HG03139 (cell line): ENCODE measurements at regions not wholly inside any gene's neighbourhood (a gene's known extent, or its start where the extent isn't known, plus 50 kb on each side); places are given as distances from the start of the nearest gene placed in this dataset.

Source experiments
- ATAC-seq: cut with Tn5 transposase; IDR thresholded peaks from one replicate; pipeline ENCODE4 v1.9.1; 2021; ENCODE audit not compliant: unreplicated experiment

DNA sequence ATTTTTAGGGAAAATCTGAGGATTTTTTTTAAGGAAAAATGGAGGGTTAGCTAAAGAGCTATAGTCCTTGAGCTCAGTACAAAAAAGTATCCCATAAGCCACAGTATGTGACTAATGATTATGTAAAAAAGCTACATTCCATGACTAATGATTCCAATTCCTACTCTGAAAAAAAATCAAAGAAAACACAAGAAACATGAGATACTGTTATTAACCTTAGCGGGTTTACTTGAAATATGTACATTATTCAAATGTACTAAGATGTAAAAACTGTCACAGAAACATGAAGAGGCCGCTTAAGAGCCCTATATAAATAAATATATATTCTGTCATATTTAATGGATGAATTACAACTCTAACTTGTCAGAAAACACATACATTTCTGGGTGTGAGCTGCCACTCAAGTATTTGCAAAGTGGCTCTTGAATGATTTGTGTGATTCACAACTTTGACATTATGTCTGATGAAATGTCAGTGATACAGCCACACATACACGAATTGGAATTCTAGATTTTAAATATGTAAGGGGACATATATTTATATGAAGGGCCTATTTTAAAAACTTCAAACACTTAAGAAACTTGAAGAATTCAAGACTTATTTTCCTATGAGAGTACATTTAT, 518.7 kb upstream of the SUCLG2 start:
- ATAC-seq = no peak

DNA sequence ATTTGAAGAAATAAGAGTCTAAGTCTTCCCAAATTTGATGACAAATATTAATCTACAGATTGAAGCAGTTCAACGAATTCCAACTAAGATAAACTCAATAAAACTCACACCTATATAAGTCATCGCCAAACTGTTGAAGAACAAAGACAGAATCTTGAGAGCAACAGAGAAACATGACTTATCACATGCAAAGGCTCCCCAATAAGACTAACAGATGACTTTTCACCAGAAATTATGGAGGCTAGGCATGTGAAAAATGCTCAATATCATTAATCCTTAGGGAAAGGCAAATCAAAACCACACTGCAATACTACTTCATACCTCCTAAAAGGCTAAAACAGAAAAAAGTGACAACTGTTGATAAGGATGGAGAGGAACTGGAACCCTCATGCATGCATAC, 517.6 kb upstream of the SUCLG2 start:
- ATAC-seq = no peak

DNA sequence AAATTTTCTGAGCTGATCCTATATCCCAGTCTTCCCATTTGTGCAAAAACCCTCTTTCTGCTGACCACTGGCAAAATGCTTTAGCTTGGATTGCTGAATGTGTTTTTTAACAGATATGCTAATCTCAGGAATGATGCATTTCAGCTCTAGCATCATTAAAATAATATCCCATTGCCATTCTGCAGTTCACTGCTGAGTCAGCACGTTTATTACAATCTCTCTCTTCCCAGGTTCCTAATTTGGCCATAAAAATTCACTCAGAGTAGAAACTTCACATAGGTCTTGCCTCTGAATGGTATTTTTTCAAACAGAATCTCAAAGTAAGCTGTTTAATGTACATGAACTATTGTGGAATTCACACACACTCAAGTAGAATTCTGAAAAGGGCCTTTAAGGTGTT, 509.6 kb upstream of the SUCLG2 start:
- ATAC-seq = no peak

DNA sequence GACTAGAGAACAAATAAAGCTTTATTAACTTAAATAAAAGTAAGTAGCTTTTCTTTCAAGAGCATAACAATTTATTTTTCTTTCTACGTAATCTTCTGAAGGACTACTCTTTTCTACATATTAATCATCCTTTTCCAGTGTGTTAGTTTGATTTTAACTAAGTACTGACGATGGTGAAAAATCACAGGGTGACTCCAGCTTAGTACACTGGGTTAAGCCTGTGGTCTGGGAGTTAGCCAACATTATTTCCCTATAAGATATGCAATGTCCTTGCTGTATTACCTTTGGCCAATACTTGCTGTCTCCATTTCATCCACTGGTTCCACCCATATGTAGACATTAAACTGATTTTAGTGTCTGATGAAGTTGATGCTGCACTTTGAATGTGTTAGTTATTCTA, 508.6 kb upstream of the SUCLG2 start:
- ATAC-seq = no peak

DNA sequence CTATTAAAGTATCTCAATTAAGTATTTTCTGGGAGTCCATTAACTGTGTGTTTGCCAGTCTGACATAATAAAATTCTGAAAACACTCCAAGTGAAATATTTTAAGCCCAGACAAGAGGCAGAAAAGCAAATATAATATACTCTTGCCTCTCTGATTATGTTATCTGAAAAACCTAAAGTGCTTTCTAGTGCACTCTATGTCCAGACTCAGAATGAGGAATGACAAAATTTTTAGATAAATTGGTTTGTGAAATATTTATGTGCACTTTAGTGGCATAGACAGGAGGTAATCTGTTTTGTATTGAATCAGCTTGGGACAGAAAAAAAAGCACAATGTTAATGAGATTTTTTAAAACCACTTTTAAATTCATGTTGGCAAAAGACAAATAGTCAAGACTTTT, 508.2 kb upstream of the SUCLG2 start:
- ATAC-seq = no peak

DNA sequence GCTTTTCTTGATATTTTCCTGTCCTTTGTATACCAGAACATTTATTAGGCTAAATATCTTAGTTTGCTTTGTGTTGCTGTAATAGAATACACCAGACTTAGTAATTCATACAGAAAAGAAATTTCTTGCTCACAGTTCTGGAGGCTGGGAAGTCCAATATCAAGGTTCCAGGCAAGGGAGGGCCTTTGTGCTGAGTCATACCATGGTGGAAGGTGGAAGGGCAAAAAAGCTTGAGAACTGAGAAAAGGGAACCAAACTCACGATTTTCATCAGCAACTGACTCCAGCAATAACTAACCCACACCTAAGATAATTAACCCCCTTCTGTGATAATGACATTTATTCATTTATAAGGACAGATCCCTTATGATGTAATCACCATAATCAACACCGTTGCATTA, 496.9 kb upstream of the SUCLG2 start:
- no peak for ATAC-seq

DNA sequence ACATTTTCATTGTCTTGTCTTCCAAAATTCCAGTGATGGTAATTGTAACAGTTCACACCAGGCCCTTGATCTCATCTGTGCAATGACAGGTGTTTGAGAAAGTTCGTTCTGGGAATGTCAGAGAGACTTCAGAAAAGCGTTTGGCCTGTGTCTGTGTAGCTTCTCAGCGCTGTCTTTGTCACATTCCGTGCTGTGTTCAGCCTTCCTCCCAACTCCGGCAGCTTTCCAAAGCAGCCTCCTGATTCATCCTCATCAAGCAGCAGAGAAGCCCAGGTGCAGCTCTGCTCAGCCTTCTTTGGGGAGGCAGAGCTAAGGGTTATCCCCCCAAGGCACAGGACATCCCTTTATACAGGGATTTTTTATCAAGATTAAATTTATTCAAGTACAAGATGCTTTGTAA, 494.0 kb upstream of the SUCLG2 start:
- ATAC-seq = no peak

DNA sequence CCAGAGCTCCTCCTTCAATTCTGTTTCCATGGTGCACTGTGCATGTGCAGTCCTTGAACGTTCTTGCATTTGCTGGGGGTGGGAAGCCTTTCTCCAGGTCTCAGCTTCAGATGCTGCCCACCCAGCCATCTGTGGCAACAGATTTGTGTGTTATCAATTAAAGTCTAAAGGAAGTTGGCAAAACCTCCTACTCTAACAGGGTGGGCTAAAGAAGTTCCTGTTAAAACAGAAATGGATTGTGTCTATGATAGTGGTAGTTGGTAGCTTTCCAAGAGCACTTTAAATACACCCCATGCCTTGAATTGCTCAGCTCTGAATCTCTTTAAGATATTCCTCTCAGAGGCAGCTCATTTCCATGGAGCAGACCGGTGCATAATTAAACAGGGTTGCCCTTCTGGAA, 488.0 kb upstream of the SUCLG2 start:
- no peak for ATAC-seq

DNA sequence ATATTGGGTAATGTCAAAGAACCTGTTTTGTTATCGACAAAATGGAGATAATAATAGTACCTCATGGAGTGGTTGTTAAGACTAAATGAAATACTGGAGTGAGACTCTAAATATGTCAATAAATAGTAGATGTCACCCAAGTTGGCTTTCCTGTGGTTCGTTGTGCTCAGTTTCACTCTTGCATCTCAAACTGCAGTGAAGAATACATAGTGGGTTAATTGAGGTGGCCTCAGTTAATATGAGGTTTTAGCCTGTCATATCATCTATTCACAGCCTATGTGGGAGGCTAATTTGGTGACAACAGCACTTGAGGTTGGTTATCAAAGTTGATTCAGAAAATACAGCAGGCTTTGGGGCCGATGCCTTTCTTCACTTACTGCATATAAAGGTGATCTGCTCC, 485.5 kb upstream of the SUCLG2 start:
- ATAC-seq = no peak

DNA sequence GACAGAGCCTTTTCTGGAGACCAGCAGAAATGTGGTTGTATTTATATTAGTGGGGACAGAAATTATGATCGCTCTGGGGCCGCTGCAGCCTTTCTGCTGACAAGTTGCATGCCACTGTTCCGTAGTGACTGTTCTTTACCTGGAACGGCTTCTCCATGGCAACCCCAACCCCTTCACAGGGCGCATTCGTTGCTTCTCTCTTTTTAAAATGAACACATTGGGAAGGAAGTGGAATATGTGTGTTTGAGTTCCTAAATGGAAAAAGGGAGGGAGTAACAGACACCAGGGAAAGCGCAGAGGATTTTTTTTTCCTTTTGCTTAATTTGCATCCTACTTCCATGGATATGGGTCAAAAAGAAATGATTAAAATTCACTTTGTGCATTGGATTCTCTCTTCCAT, 482.0 kb upstream of the SUCLG2 start:
- no peak for ATAC-seq

DNA sequence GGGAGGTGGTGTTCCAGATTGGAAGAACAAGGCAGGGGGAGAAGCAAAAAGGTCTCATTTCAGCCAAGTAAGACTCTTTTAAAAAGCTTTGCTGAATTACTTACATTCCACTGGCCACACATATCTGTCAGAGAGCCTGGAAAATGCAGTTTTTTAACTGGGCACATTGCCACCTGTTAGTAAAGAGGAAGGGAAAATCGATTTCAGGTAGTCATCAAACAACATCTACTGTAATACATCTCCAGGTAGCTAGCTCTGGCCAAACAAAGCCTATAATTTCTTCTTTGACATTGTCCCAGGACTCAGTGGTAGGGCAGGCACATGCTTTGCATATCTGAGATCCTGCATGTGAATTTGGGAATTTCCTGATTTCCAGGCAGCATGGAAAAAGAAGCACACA, 480.7 kb upstream of the SUCLG2 start:
- no peak for ATAC-seq

DNA sequence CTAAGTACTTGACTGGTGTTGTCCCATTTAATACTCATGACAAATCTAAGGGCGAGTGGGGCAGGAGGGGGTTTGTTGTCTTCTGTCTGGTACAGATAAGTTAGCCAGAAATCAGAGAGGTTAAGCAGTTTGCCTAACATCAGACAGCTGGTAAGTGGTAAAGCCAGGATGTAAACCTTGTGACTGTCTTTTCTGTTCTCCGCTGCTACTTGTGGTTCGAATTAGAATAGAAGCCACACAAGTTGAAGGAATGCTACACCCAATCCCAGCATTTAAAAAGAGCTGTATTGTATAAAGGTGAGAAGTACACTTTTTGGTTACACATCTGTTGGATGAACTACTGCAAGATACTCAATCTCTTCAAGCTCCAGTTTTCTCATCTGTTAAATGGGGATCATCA, 474.7 kb upstream of the SUCLG2 start:
- no peak for ATAC-seq

DNA sequence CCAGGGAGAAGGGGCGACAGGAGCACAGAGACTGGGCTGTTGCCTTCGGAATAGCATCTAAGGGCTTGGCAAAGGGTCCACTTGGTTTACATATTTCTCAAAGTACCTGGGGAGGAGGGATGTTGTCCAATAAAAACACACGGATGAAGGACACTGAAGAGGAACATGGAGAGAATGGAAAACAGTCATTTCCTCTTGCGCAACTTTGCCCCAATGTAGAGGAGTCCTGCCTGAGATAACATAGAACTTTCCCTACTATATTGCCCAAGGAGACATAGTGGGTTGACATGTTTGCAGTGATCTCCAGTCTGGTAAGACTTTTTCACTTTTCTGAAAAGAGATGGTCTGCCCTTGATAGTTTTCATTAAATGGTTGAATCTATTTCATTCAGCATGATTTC, 468.8 kb upstream of the SUCLG2 start:
- no peak for ATAC-seq

DNA sequence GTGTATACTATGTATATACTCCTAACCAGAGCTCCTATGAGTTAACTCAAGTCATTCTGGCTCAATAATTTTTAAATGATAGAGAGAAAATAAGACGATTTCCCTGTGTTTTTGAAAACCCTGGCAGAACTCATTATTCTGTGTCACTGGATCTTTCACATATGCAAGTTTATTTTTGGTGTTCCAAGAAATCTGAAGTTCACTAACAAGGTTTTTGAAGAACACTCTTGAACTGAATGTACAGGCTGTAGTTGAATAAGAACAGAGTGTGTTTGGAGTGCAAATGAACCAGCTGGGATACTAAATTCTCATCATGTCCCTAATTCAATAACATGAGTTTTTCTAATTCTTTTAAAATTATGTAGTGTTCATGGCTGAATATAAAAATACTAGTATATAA, 466.9 kb upstream of the SUCLG2 start:
- no peak for ATAC-seq

DNA sequence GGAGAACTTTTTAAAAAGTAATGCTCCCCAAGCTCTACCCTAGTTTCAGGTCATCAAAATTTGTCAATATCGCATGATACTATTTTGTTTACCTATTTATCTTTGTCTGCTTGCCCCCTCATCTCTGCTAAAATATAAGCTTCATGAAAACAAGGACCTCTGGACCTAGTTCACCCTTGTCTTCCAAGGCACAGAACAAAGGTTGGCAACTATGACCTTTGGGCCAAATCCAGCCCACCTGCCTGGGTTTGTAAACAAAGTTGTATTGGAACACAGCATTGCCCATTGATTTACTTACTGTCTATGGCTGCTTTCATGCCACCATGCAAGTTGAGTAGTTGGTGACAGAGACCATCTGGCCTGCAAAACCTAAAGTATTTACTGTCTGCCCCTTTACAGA, 462.2 kb upstream of the SUCLG2 start:
- ATAC-seq = no peak

DNA sequence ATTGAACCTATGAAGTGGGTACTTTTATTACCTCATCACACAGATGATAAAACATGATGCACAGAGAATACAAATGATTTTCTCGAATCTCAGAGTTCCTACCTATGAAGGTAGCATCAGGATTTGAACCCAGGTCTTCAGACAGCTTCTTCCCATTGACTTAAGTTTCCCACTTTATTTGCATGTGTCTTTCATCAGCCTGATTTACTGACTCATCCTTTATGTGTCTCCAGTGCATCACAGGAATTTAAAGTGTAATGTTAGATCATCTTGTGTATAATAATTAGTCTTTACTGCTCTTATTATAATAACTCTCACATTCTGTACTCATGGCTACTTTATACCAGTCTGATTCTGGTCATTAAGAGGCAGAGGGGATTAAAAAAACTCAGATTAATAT, 449.4 kb upstream of the SUCLG2 start:
- ATAC-seq = no peak

DNA sequence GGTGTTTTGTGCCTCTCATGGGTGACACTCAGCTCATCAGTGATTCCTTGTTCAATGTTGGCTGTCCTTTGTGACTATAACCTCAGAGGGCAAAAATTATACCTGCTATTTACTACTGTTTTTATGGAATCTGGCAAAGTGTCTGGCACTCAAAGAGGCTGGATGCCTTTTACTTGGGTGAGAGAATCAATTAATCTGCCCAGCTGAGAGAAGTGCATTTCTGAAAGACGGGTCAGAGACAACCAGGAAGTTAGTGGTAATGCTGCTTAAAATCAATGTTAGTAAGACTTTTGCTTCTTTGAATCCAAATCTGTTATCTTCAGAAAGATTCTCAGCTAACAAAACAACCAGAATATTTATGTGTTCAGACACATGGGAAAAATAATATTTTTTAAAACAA, 436.2 kb upstream of the SUCLG2 start:
- no peak for ATAC-seq

DNA sequence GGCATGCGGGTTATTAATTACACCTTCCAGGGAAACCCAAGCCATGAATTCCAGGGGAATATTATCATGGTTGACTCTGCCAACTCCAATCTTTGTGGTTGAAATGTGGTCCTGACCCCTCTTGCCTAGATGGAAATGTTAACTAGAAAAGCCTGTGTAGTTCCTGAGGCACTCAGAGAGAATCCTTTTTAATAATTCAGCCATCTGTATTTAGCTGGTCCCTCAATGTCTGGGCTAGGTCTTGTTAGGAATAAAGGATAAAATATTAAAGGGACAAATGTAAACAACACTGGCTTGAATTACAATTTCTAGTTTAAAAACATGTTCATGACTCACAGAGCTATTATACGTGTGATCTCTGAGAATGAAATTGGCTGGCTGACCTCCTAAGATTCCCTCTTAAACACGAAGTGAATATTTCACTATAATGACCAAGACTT, 435.2 kb upstream of the SUCLG2 start:
- no peak for ATAC-seq

DNA sequence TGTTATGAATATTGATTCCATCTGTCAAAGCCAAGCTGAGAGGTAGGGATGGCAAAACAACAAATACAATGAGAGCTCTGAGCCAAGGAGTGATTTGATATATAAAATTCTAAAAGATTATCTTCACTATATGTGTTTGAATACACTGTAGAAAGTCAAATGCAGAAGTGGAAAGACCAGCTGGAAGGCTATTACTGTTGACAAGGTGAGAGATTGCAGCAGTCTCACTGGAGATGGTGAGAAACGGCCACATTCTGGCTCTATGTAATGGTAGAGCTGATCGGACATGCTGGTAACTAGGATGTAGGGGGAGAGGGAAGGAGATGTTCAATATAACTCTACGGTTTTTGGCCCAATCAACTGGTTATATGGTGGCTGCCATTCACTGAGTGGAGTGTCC, 434.2 kb upstream of the SUCLG2 start:
- no peak for ATAC-seq

DNA sequence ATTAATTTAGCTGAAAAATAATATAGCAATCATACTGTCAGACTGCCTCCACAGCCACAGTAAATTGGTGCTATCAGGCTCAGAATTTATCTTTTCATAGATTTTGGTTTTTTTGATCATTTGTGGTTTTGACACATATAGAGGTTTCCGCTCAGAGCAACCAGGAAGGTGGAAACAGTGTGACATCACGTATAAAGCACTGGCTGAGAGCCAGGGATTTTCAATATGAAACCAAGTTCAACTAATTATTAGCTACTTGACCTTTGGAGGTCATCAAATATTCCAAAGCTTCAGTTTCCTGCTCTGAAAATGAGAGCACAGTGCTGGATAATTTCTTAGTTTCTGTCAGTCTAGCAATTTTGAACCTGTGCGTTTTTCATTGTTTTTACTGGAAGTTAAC, 433.8 kb upstream of the SUCLG2 start:
- no peak for ATAC-seq

DNA sequence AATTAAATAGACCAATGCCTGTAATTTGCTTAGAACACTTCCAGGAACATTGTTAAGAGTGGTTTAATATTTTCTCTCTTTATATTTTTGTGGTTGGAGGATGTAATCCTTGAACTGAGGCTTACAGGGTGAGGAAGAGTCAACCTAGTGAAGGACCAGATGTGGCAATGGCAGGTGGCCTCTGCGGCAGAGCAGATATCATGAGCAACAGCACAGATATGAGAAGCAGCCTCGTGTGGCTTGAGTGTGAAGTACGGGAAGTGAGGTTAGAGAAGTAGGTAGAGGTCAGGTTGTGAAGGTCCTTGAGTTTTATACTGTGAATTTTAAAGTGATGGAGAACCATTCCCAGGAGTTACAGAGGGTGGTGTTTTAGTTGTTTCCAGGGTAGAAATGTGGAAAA, 417.6 kb upstream of the SUCLG2 start:
- ATAC-seq = no peak

DNA sequence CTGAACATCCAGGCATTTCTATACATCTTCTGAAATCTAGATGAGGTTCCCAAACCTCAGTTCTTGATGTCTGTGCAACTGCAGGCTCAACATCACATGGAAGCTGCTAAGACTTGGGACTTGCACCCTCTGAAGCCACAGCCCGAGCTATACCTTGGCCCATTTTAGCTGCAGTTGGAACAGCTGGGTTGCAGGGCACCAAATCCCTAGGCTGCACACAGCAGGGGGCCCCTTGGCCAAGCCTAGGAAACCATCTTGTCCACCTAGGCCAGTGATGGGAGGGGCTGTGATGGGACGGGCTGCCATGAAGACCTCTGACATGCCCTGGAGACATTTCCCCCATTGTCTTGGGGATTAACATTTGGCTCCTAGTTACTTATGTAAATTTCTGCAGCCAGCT, 415.8 kb upstream of the SUCLG2 start:
- no peak for ATAC-seq

DNA sequence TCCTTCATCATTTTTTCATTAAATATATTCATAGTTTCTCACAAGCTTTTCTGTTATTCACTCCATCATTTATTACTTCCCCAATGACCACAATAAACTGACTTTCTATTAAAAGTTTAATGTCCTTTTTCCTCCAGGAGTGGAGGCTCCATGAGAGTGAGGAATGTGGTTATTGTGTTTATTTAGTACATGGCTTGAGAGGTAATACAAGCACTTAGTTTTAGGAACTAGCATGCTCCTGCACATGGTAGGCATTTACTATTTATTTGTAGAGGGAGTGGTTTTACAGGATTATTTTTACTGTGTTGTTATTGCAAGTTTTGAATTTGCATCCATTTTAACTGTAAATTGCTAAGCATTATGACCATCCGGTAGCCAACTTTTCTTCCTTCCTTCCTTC, 412.9 kb upstream of the SUCLG2 start:
- ATAC-seq = no peak

DNA sequence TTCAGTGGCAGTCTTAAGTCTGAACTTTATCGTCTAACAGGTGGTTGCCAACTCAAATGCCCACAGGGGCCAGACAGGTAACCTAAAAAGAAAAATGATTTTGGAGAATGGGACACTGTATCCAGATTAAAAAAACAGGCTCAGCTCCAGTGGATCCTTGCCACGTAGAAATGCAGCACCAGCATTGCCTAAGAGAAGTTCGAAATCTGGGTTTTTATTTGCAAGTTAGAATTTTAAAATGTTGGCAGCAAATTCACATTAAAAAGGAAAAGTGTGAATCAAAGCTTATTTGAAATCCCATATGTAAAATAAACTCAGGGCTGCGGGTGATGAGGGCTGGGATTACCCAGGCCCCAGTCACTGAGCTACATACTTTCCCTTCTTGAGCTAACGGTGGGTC, 408.5 kb upstream of the SUCLG2 start:
- no peak for ATAC-seq
